ENCODE measurements at regions not wholly inside any gene's neighbourhood (a gene's known extent, or its start where the extent isn't known, plus 50 kb on each side); places are given as distances from the start of the nearest gene placed in this dataset.
"Not testable (repeated sequence)": the region's sequence is repeated elsewhere in the genome, so short reads cannot be mapped to it uniquely, and the experiment has no call there.

DNA sequence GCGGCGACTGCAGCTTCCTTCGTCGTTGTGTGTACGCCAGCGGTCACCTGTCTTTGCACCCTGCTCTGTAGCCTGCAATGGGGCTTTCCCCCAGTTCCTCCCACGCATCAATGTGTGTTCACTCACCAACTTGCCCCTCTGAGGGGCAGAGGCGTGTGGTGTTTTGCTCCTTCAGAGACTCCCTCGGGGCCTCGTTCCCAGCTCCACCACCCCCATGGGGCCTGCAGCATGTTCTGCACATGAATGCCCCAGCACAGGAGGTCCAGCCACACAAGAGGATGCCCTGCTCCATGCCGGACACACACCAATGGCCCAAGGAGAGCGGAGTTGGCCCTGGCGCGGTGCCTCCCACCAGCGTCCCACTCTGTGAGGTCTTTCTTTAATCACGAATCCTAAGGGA lies 196.8 kb downstream of the BANP start:
- DNase-seq (ENCODE audit: low spot score): not testable (repeated sequence)

DNA sequence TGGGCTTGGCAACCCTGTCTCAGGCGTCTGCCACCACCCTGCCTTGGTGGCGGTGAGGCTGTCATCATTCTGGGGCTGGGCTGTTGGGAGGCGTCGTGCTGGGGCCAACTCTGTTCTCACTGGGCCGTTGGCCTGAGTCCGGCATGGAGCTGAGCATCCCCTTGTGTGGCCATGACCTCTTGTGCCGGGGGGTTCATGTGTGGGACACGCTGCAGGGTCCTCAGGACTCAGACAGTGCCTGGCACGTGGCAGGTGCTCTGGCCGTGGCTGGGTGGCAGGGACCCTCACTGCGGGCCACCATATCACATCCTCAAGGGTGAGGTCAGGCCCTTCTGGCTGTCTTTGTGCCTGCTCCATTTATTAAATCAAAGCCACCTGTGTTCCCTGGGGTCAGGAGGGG lies 197.4 kb downstream of the BANP start:
- DNase-seq (ENCODE audit: low spot score): not testable (repeated sequence)

DNA sequence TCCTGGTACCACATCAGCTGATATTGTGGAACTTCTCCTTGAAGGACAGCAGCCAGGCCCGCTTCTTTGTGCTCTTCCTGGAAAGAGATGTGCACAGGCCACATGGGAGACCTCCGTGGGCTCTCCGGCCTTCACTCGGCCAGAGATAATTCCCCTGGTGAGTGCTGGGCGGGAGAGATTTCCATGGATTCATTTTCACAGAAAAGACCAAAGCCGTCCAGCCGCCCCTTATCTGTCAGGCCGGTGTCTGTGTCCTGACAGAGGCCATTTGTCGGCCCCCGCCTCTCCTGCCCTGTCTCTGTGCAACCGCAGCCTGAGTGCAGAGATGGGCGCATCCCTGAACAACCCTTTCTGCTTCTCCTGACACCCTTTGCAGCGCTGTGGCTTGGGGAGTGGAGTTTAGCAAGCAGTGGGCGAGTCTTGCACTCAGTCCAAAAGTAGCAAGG lies 197.9 kb downstream of the BANP start:
- not testable (repeated sequence) for DNase-seq (ENCODE audit: low spot score)

DNA sequence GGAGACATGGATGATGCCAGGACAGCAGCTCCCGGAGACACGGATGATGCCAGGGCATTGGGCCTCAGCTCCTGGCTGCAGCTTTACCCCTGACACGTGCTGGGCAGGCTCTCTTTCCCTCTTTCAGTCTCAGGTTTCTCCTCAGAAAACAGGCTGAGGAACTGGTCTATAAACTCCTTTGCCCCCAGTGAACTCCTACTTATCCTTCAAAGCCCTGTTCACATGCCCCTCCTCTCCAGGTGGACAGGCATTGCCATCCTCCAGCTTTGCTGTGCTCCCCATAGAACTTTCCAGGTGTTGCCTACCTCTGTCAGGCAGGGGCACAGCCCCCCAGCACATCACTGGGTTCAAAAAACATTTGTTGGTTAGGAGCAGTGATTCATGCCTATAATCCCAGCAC lies 198.4 kb downstream of the BANP start:
- DNase-seq (ENCODE audit: low spot score): not testable (repeated sequence)

DNA sequence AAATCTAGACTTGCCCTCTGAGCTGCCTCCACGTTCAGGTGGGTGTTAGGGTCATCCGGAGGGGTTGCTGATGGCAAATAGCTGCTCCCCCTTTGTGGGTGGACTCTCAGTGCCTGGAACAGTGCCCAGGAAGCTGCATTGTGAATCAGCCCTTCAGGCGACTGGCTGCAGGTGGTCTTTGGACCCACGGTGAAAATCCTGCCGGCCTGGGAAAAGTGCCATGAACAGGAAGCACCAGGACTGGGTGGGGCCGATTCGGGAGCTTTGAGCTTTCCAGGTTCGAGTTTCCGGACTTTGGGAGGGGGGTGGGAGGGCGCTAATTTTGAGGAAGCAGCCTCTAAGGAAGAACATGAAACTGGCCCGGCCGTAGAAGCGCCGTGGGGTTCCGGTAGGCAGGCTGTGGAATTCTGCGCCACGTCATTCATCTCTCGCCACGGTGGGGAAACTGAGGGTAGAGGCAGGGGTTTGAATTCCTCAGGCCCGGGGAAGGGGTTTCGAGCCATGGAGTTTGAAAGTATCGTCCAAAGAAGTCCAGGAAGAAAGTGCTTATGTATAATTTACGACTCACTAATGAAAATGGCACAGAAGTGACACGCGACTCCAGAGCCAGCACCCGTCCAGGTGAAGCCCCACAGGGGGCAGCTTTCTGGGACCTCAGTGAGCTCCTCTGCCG lies 199.4 kb downstream of the BANP start:
- DNase-seq (ENCODE audit: low spot score): peak; percentile 66

DNA sequence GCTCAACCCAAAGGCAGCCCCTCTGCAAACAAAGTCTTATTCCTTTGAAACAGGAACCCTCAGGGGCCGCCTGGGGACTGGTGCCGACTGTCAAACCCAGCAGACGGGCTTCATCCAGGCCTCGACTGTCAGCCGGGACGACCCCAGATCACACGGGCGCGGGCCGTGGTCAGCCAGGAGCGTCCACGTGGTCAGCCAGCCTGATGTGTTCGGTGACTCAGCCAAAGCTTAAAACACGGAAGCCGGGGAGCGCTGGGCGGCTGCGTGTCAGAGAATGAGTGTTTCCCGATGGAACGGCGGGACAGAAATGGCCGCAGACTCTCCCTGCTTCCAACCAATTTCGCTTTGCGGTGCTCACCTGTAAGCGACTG lies 199.9 kb downstream of the BANP start:
- peak; percentile 49 for DNase-seq (ENCODE audit: low spot score)

DNA sequence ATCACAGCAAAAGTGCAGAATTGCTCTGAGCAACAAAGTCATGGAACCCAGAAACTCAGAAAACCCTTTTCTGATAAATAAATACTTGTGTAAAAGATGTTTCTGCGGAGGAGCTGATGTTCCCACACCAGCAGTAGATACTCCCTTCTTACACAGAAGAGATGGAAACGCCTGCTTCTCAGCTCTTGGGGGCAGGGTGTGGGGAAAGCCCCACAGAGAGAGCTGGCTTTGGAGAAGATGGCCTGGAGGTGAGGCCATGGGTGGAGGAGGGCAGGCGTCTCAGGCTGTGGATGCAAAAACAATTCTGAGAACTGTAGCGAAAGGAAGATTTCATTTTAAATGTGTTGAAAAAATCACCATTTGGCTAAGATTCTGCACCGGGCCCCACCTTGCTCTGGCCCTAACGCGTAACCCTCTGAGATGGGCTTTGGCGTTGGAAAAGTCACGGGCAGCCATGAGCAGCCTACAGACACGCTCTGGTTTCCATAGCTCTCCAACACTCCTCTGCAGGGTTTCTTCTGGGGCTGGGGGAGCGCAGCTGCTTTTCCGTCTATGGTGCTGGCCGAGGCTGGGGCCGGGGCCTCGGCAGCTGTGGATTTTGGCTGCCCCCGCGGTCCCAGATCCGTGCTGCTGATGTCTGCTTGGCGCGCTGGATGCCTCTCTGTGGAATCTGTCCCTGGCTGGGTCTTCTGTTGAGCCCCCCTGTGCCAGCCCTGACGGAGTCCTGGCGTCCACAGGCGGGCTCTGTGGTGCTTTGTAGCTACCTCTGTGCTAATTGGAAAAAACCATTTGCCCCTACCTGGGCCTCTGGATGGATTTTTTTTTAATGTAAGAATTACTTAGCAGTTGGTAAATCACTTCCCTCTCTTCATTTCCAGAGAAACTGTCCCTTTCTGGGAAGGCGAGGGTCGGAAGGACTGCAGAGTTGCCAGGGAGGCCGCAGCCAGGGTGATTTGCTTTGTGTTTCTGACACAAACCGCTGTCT lies 200.9 kb downstream of the BANP start:
- DNase-seq (ENCODE audit: low spot score): not testable (repeated sequence)

DNA sequence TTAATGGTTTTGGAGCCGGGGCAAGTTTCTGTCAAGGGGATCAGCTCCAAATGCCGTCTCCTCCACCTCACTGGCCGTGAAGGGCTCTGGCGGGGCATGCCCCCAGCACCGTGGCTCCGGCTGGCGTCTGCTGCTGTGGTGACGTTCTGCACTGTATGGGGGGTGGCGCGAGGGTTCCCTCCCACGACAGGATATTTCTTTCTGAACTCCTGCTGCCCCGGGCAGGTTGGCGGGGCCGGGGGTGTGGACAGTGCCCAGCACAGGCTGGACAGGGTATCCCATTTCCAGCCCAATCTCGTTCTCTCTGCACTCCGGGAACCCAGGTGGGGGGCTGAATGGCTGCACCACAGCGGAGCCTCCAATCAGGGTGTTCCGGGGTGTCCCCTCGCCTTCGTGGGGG lies 201.6 kb downstream of the BANP start:
- not testable (repeated sequence) for DNase-seq (ENCODE audit: low spot score)

DNA sequence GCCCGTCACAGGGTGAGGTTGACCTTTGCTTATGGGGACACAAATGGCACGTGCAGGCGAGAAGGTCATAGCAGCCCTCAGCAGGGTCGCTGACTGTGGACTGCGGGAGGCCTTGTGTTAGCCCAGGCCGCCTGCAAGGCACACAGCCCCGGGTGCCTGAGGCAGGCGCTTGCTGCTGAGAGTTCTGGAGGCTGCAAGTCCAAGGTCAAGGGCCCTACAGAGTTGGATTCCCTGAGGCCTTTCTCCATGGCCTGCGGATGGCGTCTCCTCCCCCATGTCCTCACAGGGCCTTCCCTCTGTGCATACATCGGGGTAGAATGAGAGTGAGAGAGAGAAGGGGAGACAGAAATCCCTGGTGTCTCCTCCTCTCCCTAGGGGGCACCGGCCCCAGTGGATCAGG lies 202.3 kb downstream of the BANP start:
- DNase-seq (ENCODE audit: low spot score): not testable (repeated sequence)

DNA sequence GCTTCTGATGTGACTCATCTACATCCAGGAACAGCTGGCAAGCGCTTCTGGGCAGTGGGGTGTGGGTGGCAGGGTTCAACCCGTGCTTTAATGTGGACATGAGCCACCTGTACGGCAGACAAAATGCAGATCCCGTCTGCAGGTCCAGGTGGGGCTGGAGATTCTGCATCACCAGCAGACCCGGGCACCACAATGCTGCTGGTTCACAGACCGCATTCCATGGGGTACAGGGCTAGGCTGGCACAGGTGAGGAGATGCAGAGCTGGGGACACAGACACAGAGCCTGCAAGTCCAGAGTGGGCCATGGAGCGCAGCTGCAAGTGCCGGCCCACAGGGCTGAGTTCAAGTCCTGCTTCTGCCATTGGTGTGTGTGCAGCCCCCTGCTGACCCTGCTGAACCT lies 203.7 kb downstream of the BANP start:
- DNase-seq (ENCODE audit: low spot score): not testable (repeated sequence)

DNA sequence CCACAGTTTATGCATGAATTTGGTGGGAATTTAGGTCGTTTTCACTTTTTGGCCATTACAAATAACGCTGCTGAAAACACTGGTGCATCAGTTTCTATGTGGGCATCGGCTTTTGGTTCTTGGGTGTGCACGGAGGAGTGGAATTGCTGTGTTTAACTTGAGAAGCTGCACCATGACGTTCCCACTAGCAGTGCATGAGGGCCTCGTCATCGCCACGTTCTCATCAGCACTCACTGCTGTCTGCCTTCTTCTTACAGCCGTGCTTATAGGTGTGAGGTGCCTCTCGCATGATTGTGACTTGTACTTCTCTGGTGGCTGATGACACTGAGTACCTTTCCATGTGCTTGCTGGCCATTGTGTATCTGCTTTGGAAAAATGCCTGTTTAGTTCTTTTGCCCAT lies 204.4 kb downstream of the BANP start:
- DNase-seq (ENCODE audit: low spot score): not testable (repeated sequence)

DNA sequence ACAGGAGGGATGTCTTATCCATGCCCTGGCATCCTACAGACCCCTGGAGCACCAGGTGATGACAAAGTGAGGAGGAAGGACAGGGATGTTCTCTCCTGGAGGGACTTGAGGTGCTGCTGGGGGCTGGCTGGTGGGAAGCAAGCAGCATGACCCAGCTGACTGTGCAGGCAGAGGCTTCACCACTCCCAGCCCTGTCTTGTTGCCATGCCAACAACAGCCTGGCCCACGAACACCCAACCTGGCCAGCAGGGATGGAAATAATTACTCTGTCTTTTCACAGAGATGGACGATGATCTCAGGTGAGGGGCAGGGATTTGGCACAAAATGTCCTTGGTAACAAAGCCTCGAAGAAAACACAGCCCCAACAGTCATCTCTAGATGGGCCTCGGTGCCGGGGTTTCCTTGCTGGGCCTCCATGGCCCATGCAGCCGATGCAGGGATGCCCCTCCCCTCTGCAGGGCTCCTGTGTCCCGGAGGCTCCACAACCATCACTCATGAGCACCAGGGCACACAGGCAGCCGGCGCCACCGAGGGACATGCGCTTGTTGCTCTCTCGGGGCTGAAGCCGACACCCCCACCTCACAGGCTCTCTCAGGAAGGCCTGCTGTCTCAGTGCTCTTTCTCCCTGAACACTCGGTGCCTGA lies 205.5 kb downstream of the BANP start:
- DNase-seq (ENCODE audit: low spot score): not testable (repeated sequence)

DNA sequence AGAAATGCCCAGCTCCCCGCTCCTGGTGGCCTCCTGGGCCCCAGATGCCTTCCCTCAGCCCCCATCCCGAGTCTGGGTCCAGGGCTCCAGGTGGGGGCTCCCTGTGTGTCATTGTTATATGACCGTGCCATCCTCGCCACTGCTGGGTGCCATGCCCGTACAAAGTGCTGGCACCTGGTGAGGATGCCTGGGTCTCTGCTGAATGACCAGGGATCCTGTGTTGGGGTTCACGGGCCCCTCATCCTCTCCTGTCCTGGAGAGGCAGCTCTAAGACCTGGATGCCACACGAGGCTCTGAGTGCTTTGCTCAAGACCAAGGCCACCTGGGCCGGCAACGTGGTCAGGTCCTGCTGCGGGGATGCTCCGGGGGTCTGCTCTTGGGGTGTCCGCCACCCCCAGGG lies 206.5 kb downstream of the BANP start:
- not testable (repeated sequence) for DNase-seq (ENCODE audit: low spot score)

DNA sequence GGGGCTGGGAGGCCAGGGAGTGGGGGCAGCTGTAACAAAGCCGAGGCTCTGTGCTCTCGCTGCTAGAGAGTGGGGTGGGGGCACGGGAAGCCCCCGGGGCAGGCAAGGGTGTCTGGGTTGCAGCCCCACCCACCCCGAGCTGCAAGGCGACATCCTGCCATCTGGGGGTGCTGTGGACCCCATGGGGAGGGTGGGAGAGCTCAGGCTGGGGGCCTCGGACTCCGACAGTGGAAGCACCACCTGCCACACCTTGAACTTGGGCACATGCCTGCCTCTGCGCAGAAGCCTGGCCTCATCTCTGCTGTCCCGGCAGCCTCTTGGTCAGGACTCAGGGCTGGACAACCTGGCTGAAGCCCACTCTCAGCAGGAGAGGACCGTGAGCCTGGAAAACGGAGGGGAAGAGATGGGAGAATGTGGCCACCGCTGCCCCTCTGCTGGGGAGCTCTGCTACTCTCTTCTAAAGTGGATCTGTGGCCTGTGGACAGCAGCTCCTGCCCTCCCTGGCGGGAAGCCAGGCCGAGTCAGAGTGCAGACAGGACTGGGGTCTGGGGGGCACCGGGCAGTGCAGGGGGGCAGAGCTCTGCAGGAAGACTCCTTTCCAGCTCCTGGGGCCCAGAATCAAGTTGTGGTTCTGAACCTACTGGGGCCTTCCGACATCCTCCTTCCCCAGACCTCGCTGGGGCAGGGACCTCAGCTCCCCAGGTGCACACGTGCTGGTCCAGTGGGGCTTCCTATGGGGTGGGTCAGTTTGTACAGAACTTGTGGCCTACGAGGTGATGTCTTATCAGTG lies 207.2 kb downstream of the BANP start:
- not testable (repeated sequence) for DNase-seq (ENCODE audit: low spot score)

DNA sequence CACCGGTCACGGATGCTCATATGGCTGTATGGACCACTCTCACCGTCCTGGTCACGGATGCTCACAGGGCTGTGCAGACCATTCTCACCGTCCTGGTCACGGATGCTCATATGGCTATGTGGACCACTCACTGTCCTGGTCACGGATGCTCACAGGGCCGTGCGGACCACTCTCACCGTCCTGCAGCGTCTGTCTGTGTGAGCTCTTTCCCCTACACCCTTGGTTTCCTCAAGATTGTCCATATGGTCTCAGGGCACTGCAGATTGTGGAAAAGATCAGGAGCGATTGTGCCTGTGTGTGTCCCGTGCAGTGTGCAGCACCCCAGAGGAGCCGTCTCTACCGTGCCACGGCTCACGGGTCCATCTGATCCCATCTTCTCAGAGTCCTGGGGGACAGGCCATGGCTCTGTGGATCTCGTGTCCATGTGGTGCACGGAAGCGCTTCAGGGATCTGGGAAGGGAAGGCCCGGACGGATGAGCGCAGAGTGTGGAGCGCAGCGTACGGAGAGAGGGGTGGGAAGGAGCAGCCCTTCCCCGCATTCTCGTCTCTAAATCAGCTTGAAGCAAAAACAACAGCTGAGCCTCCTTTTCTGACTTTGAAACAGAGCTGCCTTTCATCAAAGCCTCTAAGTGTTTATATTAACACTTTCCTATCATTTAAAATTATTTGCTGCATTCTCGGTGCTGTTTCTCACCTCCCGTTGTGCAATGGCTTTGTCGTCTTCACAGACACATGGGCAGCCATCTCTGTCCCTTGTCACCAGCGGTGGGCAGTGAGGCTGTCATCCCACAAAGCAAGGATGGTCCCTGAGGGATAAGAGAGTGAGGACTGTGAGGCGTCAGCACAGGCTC lies 208.0 kb downstream of the BANP start:
- DNase-seq (ENCODE audit: low spot score): not testable (repeated sequence)

DNA sequence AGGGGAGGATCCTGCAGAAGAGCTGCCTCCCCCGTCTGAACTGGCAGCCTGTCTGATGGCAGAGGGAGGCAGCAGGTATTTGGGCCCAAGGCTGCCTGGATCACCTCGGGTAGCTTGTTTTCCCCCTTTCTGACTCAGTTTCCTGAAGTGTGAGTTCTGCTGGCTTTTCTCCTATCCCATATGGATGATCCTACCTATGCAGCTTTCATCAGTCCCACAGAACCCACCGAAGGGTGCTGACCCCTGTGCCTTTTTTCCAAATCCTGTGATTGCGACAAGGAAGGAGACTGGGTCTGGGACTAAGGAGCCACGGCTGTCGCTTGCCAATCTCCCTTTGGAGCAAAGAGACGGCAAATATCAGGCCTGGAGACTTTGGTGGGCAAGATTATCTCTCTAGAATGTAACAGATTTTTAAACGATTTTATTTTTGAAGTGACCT lies 208.7 kb downstream of the BANP start:
- not testable (repeated sequence) for DNase-seq (ENCODE audit: low spot score)

DNA sequence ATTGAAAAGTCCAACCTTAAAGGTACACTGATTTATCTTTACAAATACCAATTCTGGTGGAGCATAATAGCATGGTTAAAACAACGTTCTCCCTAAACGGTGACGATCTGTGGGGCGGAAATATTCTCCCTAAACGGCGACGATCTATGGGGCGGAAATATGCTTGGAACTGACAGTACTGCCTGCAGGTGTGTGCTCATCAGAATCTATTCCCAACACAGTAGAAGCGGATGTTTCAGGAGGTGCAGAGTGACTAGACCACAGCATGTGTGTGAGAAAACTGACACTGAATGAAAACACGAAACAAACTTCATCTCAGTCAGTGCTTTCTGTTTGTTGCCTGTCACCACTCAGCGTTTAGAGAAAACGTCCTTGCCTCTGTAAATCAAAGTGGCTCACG lies 210.0 kb downstream of the BANP start:
- not testable (repeated sequence) for DNase-seq (ENCODE audit: low spot score)

DNA sequence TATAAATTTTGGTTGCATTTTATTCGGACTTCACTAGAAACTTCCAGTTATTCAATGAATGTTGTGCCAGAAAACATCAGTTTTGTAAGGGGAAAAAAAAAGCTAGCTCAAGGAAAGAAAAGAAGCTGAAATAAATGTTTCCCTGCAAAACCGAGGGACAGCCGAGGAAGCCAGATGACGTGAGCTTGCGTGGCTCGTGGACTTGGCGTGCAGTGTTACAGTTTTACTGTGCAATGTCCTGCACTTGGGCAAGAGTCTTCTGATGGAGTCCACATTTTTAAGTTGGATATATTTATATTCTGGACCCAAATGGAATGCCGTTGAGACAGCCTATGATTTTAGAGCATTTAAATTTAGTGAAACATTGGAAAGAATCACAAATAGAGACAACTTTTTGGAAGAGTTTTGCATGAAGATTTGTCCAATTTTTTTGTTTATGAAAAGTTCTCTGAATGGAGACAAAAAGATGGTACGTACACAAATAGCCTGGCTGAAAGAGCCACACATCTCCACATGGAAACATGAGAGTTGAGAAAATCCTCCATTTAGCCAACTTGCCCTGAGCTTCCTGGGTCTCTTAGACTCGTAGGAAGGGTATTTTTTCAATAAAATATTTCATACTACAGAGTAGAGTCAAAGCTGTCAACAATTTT lies 210.5 kb downstream of the BANP start:
- DNase-seq (ENCODE audit: low spot score): peak; percentile 59

DNA sequence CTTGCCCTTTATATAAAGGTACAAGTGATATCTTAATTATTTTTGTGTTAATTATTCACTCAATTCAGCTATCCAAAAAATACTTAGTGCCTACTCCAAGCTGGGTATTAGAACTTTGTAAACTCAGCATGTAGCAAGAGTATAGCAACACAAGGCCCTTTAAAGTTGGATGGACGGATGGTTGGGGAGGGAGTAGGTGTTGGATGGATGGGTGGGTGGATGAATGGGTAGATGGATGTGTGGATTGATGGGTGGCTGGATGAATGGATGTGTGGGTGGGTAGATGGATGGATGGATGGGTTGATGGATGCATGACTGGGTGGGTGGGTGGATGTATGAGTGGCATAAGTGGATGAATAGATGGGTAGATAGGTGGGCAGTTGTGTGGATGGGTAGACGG lies 211.5 kb downstream of the BANP start:
- not testable (repeated sequence) for DNase-seq (ENCODE audit: low spot score)
